ENCODE measurements at regions not wholly inside any gene's neighbourhood (a gene's known extent, or its start where the extent isn't known, plus 50 kb on each side); places are given as distances from the start of the nearest gene placed in this dataset.
A peak's percentile ranks its signal among the peaks of the same experiment; 100 is the strongest.

DNA sequence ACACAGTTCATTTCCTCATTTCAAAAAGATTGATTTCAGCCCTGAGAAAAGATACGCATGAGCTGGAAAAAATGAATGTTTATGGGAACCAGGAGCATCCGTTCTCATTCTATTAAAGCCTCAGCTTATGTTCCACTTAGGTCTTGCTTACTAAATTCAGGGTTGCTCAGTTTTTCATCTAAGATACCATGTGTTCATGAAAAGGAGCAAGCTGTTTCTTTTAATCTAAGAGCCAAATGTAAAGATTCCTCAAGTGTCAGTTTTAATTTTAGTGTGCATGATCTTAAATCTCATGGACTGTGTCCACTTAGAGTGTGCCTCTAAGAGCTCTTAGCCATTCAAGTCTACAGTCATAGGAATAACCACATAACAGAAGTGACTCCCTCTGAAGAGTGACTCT, 141.5 kb upstream of the ARHGAP42 start:
- TF ChIP-seq, protein P1, sequence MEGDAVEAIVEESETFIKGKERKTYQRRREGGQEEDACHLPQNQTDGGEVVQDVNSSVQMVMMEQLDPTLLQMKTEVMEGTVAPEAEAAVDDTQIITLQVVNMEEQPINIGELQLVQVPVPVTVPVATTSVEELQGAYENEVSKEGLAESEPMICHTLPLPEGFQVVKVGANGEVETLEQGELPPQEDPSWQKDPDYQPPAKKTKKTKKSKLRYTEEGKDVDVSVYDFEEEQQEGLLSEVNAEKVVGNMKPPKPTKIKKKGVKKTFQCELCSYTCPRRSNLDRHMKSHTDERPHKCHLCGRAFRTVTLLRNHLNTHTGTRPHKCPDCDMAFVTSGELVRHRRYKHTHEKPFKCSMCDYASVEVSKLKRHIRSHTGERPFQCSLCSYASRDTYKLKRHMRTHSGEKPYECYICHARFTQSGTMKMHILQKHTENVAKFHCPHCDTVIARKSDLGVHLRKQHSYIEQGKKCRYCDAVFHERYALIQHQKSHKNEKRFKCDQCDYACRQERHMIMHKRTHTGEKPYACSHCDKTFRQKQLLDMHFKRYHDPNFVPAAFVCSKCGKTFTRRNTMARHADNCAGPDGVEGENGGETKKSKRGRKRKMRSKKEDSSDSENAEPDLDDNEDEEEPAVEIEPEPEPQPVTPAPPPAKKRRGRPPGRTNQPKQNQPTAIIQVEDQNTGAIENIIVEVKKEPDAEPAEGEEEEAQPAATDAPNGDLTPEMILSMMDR (IDR thresholded peaks at IDR 0.05), result no peak
- TF ChIP-seq POLR2A (IDR thresholded peaks at IDR 0.05), result no peak
- no peak for DNase-seq
- 77 to 83% methylated on average over 2 of the region's 2 CpGs for WGBS, 2 donors
- H3K4me3 ChIP-seq, result no peak overlapping the region
- intact Hi-C loops (cut with DNase I), result no loop called here
- H3K27me3 ChIP-seq, result no peaks in the 10 kb centered on the region
- no peak overlapping the region for H3K27ac ChIP-seq
- H3K36me3 ChIP-seq, result no peaks in the 10 kb centered on the region
- H3K9me3 ChIP-seq, result no peaks in the 10 kb centered on the region
- peaks cover 0 to 31% (median 3%) of the 10 kb centered on the region in 3 donors for H3K4me1 ChIP-seq

DNA sequence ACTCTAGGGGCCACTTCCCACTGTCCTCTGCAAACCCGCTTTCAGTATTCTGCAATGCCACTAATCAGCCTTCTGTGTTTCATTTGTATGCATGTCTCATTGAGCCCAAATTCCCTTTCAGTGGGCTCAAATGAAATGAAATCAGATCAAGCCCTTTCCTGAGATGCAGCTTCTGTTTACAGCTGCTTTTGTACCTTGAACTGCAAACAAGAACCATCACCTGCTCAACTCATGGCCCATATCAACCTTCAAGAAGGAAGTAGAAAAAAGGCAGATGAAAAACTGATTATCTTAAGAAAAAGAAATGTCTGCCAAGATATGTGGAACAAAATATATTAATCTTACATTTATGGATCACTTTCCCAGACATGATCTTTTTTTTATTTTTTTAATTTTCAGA, 141.1 kb upstream of the ARHGAP42 start:
- Histone ChIP-seq H3K27ac (no peak overlapping the region), H3K4me3 (no peak overlapping the region), H3K36me3 (no peaks in the 10 kb centered on the region), H3K4me1 (peaks cover 0 to 32% (median 3%) of the 10 kb centered on the region in 3 donors), H3K9me3 (no peaks in the 10 kb centered on the region), H3K27me3 (no peaks in the 10 kb centered on the region)
- WGBS, 2 donors, result 89 to 100% methylated on average over 1 of the region's 1 CpG
- no peak for TF ChIP-seq POLR2A (IDR thresholded peaks at IDR 0.05)
- TF ChIP-seq, protein P1 (IDR thresholded peaks at IDR 0.05), result no peak
- no peak for DNase-seq
- intact Hi-C loops (cut with DNase I), result no loop called here

DNA sequence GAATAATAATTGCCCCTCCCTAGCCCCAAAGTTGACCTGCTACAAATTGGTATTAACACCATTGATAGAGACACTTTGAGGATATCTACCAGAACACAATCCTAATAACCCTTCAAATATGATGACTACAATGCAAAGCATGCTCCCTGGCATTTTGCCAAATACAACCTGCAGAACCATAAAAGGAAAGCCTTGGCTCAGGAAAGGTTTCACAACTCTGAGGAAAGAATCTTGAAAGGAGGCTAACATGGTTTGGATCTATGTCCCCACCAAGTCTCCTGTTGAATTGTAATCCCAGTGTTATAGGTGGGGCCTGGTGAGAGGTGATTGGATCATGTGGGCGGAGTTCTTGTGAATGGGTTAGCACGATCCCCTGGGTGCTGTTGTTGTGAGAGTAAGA, 140.4 kb upstream of the ARHGAP42 start:
- WGBS, 2 donors, result 59 to 82% methylated on average over 2 of the region's 2 CpGs
- Histone ChIP-seq H3K27ac (peak overlapping the region in 1 of 4 donors; percentile 1), H3K9me3 (no peaks in the 10 kb centered on the region), H3K4me3 (no peak overlapping the region), H3K4me1 (peaks cover 0 to 37% (median 3%) of the 10 kb centered on the region in 3 donors), H3K27me3 (no peaks in the 10 kb centered on the region), H3K36me3 (no peaks in the 10 kb centered on the region)
- intact Hi-C loops (cut with DNase I), result no loop called here
- DNase-seq, result no peak
- TF ChIP-seq, protein P1 (IDR thresholded peaks at IDR 0.05), result no peak
- no peak for TF ChIP-seq POLR2A (IDR thresholded peaks at IDR 0.05)

DNA sequence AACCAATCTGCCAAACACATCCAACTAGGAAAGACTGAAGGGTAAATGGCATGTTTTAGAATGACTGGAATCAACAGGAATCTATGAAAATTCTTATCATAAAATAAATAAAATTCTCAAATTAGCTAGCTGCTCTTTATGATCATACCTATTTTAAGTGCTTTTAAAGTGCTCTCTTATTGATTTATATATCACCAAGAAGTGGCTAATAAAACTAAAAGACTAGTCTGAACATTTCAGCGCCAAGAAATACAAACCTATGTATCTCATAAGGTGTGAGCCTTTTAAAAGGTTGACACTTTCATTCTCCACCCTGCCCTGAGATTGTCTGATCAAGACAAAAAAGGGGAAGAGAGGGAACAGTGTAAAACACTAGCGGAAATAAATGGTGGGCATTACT, 136.8 kb upstream of the ARHGAP42 start:
- Histone ChIP-seq H3K27me3 (no peaks in the 10 kb centered on the region), H3K4me1 (peaks cover 0 to 19% (median 3%) of the 10 kb centered on the region in 3 donors), H3K36me3 (no peaks in the 10 kb centered on the region), H3K9me3 (no peaks in the 10 kb centered on the region), H3K27ac (no peak overlapping the region), H3K4me3 (no peak overlapping the region)
- WGBS, 2 donors, result 96% methylated on average over 2 of the region's 2 CpGs
- TF ChIP-seq, protein P1 (IDR thresholded peaks at IDR 0.05), result no peak
- no peak for TF ChIP-seq POLR2A (IDR thresholded peaks at IDR 0.05)
- no peak for DNase-seq
- intact Hi-C loops (cut with DNase I), result no loop called here

DNA sequence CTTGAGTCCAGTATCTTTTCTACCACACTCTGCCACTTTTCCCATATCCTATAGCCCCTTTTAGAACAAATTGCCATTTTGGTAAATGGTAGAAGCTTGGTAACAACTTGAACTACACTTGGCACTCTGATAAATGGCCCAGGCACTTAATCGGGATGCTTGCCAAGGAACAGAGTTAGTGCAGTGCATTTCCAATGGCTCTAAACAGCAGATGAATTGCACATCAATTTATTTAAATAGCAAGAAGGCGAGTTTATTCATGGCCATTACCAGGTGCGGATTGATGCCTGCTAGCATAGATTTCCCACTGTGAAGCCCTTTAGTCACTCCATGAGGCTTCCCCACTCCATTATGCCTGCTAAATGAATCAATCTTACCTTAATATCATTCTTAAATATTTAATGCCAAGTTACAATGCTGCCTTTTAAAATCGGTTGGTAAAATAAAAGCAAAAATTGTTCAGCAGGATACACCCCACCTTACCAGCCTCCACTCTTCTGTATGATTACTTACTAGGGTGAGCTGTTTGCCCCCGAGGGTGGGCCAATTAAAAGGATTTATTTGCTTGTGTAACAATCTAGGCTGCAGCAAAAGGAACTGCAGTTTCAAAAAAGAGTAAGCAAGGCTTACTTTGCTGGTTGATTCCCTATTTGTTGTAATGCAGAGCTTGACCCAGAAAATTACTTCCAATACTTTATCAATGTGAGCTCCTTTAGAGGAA, 136.0 kb upstream of the ARHGAP42 start:
- Histone ChIP-seq H3K4me1 (peaks cover 0 to 18% (median 3%) of the 10 kb centered on the region in 3 donors), H3K9me3 (no peaks in the 10 kb centered on the region), H3K27me3 (no peaks in the 10 kb centered on the region), H3K36me3 (no peaks in the 10 kb centered on the region), H3K27ac (no peak overlapping the region), H3K4me3 (no peak overlapping the region)
- DNase-seq, result no peak
- WGBS, 2 donors, result 20 to 36% methylated on average over 5 of the region's 5 CpGs
- TF ChIP-seq, protein P1 (IDR thresholded peaks at IDR 0.05), result no peak
- TF ChIP-seq POLR2A (IDR thresholded peaks at IDR 0.05), result no peak
- intact Hi-C loops (cut with DNase I), result no loop called here

Measured in esophagus squamous epithelium (tissue), 5 donors.